HEK293 (cell line): ENCODE measurements at regions not wholly inside any gene's neighbourhood (a gene's known extent, or its start where the extent isn't known, plus 50 kb on each side); places are given as distances from the start of the nearest gene placed in this dataset.

Experiments
- GFI1B ChIP-seq: fragments of 450-650 bp; formaldehyde crosslinking; IDR thresholded peaks from 2 replicates; pipeline ENCODE4 v1.5.1; 2016; ENCODE audit warnings: missing biosample characterization, missing genetic modification characterization
- ZNF223 ChIP-seq: fragments of 450-650 bp; formaldehyde crosslinking; IDR thresholded peaks from 2 replicates; pipeline ENCODE4 v1.5.1; 2016; ENCODE audit warnings: missing biosample characterization, missing genetic modification characterization
- TF ChIP-seq, protein P1 (sequence below): fragments of 450-650 bp; formaldehyde crosslinking; IDR thresholded peaks from 2 replicates; pipeline ENCODE4 v1.5.1; 2016; ENCODE audit warnings: missing biosample characterization, missing genetic modification characterization, low read depth
- TF ChIP-seq, protein P2 (sequence below): fragments of 450-650 bp; formaldehyde crosslinking; IDR thresholded peaks from 2 replicates; pipeline ENCODE4 v1.5.1; 2016; ENCODE audit warnings: missing biosample characterization, missing genetic modification characterization

DNA sequence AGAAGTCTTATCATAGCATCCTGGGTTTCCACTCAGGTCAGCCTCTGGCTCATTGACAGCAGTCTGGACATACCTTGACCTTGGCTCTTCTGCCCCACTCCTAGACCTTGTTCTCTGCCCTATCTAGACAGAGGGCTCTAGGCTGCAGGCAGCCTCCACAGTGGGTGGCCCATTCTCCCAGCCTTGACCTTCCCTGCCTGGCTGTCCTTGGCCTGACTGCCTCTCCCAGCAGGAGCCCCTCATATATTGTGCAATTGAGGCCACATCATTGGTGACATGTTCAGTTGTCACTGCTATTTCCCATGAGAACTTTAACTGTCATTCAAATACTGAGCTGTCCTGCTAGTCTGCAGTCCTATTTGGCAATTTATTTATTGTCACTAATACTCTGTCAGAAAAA lies 503.4 kb downstream of the PLXNA4 start:
- TF ChIP-seq, protein P1, sequence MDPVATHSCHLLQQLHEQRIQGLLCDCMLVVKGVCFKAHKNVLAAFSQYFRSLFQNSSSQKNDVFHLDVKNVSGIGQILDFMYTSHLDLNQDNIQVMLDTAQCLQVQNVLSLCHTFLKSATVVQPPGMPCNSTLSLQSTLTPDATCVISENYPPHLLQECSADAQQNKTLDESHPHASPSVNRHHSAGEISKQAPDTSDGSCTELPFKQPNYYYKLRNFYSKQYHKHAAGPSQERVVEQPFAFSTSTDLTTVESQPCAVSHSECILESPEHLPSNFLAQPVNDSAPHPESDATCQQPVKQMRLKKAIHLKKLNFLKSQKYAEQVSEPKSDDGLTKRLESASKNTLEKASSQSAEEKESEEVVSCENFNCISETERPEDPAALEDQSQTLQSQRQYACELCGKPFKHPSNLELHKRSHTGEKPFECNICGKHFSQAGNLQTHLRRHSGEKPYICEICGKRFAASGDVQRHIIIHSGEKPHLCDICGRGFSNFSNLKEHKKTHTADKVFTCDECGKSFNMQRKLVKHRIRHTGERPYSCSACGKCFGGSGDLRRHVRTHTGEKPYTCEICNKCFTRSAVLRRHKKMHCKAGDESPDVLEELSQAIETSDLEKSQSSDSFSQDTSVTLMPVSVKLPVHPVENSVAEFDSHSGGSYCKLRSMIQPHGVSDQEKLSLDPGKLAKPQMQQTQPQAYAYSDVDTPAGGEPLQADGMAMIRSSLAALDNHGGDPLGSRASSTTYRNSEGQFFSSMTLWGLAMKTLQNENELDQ (tag by site-specific recombination): no peak
- TF ChIP-seq GFI1B (tag by site-specific recombination) (no peak), ZNF223 (tag by site-specific recombination) (no peak)
- TF ChIP-seq, protein P2, sequence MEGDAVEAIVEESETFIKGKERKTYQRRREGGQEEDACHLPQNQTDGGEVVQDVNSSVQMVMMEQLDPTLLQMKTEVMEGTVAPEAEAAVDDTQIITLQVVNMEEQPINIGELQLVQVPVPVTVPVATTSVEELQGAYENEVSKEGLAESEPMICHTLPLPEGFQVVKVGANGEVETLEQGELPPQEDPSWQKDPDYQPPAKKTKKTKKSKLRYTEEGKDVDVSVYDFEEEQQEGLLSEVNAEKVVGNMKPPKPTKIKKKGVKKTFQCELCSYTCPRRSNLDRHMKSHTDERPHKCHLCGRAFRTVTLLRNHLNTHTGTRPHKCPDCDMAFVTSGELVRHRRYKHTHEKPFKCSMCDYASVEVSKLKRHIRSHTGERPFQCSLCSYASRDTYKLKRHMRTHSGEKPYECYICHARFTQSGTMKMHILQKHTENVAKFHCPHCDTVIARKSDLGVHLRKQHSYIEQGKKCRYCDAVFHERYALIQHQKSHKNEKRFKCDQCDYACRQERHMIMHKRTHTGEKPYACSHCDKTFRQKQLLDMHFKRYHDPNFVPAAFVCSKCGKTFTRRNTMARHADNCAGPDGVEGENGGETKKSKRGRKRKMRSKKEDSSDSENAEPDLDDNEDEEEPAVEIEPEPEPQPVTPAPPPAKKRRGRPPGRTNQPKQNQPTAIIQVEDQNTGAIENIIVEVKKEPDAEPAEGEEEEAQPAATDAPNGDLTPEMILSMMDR (tag by site-specific recombination): no peak
